Type B pancreatic cell (in vitro differentiated cells): ENCODE measurements at regions not wholly inside any gene's neighbourhood (a gene's known extent, or its start where the extent isn't known, plus 50 kb on each side); places are given as distances from the start of the nearest gene placed in this dataset.
A peak's percentile ranks its signal among the peaks of the same experiment; 100 is the strongest.

Experiments used
- DNase-seq: peaks from one replicate; pipeline ENCODE4 v3.0.0; 2021; ENCODE audit warnings: mixed read lengths; ENCODE audit not compliant: unreplicated experiment; ENCODE audit errors: extremely low spot score
- H3K27ac Mint-ChIP-seq: 2 replicates; pipeline ENCODE4 v1.8.0; 2021; ENCODE audit warnings: mild to moderate bottlenecking, mixed read lengths
- H3K27me3 Mint-ChIP-seq: 2 replicates; pipeline ENCODE4 v1.8.0; 2021; ENCODE audit warnings: mixed read lengths
- H3K36me3 Mint-ChIP-seq: 2 replicates; pipeline ENCODE4 v1.8.0; 2021; ENCODE audit warnings: mixed read lengths
- H3K4me1 Mint-ChIP-seq: one replicate; pipeline ENCODE4 v1.8.0; 2021; ENCODE audit warnings: mixed read lengths; ENCODE audit not compliant: unreplicated experiment
- H3K4me3 Mint-ChIP-seq: 2 replicates; pipeline ENCODE4 v1.8.0; 2021; ENCODE audit warnings: mild to moderate bottlenecking, mixed read lengths
- H3K9me3 Mint-ChIP-seq: 2 replicates; pipeline ENCODE4 v1.8.0; 2021; ENCODE audit warnings: mixed read lengths
- TF ChIP-seq, protein P1 (sequence below): fragments of 200-600 bp; sonication (generic); conservative IDR thresholded peaks from 2 replicates; pipeline ENCODE4 v1.5.0; 2021; ENCODE audit warnings: antibody characterized with exemption, mild to moderate bottlenecking

DNA sequence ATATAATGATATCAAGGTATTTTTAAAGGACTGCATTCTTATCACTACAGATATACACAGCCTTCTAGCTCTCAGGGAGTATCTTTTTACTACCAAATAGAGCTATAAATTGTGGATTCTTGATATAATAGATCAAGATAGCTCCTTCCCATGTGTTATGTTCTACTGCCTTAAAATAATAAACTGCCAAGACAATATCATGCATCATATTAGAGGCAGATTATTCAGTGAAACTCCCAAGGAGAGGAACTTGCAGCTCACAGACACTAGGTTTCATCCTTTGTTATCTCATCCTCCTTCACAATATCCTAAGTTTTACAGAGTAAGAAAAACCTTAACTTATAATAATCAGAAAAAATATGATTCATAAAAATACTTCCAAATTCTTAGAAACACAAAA, 802.8 kb downstream of the DIAPH3 start:
- no peak overlapping the region for H3K4me3 Mint-ChIP-seq
- no peak for DNase-seq
- H3K27ac Mint-ChIP-seq: no peak overlapping the region
- no peaks in the 10 kb centered on the region for H3K36me3 Mint-ChIP-seq
- no peaks in the 10 kb centered on the region for H3K9me3 Mint-ChIP-seq
- no peaks in the 10 kb centered on the region for H3K27me3 Mint-ChIP-seq
- H3K4me1 Mint-ChIP-seq: peaks cover 23% of the 10 kb centered on the region
- TF ChIP-seq, protein P1, sequence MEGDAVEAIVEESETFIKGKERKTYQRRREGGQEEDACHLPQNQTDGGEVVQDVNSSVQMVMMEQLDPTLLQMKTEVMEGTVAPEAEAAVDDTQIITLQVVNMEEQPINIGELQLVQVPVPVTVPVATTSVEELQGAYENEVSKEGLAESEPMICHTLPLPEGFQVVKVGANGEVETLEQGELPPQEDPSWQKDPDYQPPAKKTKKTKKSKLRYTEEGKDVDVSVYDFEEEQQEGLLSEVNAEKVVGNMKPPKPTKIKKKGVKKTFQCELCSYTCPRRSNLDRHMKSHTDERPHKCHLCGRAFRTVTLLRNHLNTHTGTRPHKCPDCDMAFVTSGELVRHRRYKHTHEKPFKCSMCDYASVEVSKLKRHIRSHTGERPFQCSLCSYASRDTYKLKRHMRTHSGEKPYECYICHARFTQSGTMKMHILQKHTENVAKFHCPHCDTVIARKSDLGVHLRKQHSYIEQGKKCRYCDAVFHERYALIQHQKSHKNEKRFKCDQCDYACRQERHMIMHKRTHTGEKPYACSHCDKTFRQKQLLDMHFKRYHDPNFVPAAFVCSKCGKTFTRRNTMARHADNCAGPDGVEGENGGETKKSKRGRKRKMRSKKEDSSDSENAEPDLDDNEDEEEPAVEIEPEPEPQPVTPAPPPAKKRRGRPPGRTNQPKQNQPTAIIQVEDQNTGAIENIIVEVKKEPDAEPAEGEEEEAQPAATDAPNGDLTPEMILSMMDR: no peak

DNA sequence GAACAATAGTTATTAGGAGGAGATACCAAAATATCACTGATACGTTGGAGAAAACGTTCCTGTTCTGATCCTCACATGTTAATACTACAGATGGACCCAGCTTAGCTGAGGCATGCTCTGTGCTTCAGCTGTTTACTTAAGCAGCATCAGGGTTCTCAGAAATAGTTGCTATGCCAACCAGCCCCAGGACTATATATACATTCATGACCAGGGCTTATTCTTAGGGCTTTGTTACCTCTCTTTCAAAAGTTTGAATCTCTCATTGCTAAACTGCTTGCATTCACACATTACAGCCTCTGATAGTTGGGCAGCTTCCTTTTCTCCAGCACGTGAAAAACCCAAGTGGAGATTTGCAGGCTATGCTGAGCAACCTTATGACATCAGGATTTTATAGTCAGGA, 800.4 kb downstream of the DIAPH3 start:
- TF ChIP-seq, protein P1: no peak
- Mint-ChIP-seq H3K9me3 (no peaks in the 10 kb centered on the region), H3K27ac (no peak overlapping the region), H3K36me3 (no peaks in the 10 kb centered on the region), H3K27me3 (no peaks in the 10 kb centered on the region), H3K4me1 (peaks cover 11% of the 10 kb centered on the region), H3K4me3 (no peak overlapping the region)
- no peak for DNase-seq

DNA sequence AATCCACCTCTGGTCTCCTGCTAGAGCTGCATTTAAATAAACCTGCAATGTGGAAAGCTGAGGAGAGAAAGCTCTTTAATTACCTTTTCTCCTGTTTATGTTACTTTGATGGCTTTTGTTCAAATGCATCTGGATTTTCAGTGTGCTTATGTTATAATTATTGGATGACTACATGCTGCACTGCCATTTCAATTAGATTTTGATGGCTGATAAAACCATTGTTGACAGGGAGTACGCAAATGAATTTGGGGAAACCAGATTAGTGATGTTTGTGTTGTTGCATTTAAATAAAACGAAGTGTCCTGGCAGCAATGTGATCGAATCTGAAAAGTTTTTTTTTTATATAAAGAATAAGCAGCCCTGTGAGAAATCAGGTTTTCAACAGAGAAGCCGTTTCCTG, 799.8 kb downstream of the DIAPH3 start:
- Mint-ChIP-seq H3K4me1 (peaks cover 14% of the 10 kb centered on the region), H3K27me3 (peaks cover 4% of the 10 kb centered on the region), H3K9me3 (no peaks in the 10 kb centered on the region), H3K4me3 (no peak overlapping the region), H3K27ac (no peak overlapping the region), H3K36me3 (no peaks in the 10 kb centered on the region)
- no peak for DNase-seq
- TF ChIP-seq, protein P1: no peak

DNA sequence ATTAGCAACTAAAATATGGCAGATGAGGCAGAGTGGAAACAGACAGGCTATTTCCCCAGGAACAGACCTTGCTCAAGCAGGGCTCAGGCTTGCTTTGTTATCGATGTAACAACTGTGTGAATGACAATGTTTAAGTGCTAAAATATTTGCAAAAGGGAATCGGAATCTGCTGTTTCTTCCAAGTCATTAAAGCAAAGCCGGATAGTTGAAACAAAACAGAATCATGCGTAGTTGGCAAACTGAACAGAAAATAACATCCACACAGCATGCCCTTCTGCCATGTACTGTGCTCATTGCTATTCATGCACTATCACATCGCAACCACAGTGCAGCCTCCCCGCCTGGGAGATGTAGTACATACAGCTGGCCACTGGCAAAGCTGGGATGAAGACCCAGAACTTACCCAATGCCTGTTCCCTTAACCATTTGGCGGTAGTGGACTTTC, 799.1 kb downstream of the DIAPH3 start:
- DNase-seq: no peak
- H3K27ac Mint-ChIP-seq: no peak overlapping the region

DNA sequence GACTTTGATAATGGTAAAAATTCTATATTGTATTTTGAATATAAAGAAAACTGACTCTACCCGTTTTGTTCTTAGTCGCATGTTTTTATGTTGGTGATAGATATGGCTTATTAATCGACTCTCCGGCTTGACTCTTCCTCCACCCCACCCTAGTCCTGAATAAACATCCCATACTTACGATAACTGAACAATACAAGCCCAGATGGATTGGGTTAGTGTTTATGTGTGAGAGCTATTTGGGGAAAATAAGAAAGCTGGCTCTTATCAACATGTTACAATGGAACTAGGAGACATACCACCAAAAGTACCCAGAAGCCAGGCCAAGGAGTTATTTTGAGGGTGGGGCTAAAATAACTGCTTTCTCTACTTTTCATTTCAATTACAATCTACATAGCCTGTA, 796.3 kb downstream of the DIAPH3 start:
- Mint-ChIP-seq H3K4me1 (peaks cover 12% of the 10 kb centered on the region), H3K36me3 (no peaks in the 10 kb centered on the region), H3K27me3 (peaks cover 4% of the 10 kb centered on the region), H3K9me3 (no peaks in the 10 kb centered on the region), H3K27ac (no peak overlapping the region), H3K4me3 (no peak overlapping the region)
- TF ChIP-seq, protein P1: no peak
- DNase-seq: no peak

More for the DNA sequence above, 799.1 kb downstream of the DIAPH3 start:
- Mint-ChIP-seq H3K4me1 (peaks cover 12% of the 10 kb centered on the region), H3K36me3 (no peaks in the 10 kb centered on the region), H3K9me3 (no peaks in the 10 kb centered on the region), H3K4me3 (no peak overlapping the region), H3K27me3 (peaks cover 4% of the 10 kb centered on the region)
- TF ChIP-seq, protein P1: peak; percentile 35

GRCh38 chr13:59367904-59368303, 795.8 kb downstream of the DIAPH3 start:
- Mint-ChIP-seq H3K9me3 (no peaks in the 10 kb centered on the region), H3K27ac (no peak overlapping the region), H3K36me3 (no peaks in the 10 kb centered on the region), H3K27me3 (peaks cover 4% of the 10 kb centered on the region), H3K4me1 (peaks cover 12% of the 10 kb centered on the region), H3K4me3 (no peak overlapping the region)
- DNase-seq: no peak
- TF ChIP-seq, protein P1: no peak
